ENCODE measurements at regions not wholly inside any gene's neighbourhood (a gene's known extent, or its start where the extent isn't known, plus 50 kb on each side); places are given as distances from the start of the nearest gene placed in this dataset.

- TF ChIP-seq CTCF (conservative IDR thresholded peaks at IDR 0.05; ENCODE audit: low read depth, low read length) (no peak), EZH2 (IDR thresholded peaks at IDR 0.05; ENCODE audit: borderline replicate concordance, low read depth, low read length, poor library complexity, severe bottlenecking) (no peak)
Measured at GRCh38 chr9:13707612-13708576, 428.4 kb upstream of the MPDZ start.

Measured in A673 (cell line).